ENCODE measurements at regions not wholly inside any gene's neighbourhood (a gene's known extent, or its start where the extent isn't known, plus 50 kb on each side); places are given as distances from the start of the nearest gene placed in this dataset.

DNA sequence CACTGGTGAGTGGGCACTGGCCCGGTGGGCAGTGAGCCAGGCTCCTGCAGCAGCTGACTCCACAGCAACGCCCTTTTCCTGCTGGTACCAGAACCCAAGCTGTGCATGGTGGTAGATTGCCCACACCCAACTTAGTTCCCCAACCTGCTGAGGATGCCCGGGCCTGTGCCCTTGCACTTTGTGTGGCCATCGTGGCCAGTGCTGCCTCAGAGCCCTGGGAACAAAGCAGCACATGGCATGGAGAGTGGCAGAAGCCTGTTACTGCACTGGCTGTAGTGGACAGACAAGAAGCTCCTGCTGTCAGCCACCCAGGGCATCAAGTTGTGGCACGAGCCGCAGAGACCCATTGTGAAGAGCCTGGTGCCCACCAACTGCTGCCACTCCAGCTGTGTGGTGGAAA, 612.9 kb downstream of the DNAH5 start:
- no peaks in the 10 kb centered on the region for H3K9me3 ChIP-seq (ENCODE audit: control insufficient read depth, insufficient read depth, low read depth, low read length)
- H2AFZ ChIP-seq (ENCODE audit: low read length) = no peak overlapping the region
- no peak overlapping the region for H3K4me2 ChIP-seq (ENCODE audit: extremely low read depth, insufficient read depth, low read length)
- no peak overlapping the region for H3K4me3 ChIP-seq (replicated peaks in 1 of 4; ENCODE audit: control extremely low read depth in 1 of 4, insufficient read depth in 1 of 4, low read depth in 3 of 4, low read length in 4 of 4)
- H3K79me2 ChIP-seq (ENCODE audit: control insufficient read depth, insufficient read depth, low read length) = no peaks in the 10 kb centered on the region
- TF ChIP-seq EZH2 (IDR thresholded peaks at IDR 0.05; ENCODE audit: low read length, missing control alignments) = no peak
- TF ChIP-seq, protein P1, sequence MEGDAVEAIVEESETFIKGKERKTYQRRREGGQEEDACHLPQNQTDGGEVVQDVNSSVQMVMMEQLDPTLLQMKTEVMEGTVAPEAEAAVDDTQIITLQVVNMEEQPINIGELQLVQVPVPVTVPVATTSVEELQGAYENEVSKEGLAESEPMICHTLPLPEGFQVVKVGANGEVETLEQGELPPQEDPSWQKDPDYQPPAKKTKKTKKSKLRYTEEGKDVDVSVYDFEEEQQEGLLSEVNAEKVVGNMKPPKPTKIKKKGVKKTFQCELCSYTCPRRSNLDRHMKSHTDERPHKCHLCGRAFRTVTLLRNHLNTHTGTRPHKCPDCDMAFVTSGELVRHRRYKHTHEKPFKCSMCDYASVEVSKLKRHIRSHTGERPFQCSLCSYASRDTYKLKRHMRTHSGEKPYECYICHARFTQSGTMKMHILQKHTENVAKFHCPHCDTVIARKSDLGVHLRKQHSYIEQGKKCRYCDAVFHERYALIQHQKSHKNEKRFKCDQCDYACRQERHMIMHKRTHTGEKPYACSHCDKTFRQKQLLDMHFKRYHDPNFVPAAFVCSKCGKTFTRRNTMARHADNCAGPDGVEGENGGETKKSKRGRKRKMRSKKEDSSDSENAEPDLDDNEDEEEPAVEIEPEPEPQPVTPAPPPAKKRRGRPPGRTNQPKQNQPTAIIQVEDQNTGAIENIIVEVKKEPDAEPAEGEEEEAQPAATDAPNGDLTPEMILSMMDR (conservative IDR thresholded peaks at IDR 0.05 in 1 of 2, IDR thresholded peaks at IDR 0.05 in 1 of 2; ENCODE audit: low read depth in 1 of 2, low read length in 2 of 2) = no peak
- H3K4me1 ChIP-seq (ENCODE audit: control insufficient read depth, extremely low read depth, insufficient read depth, low read length) = no peaks in the 10 kb centered on the region
- no peak for DNase-seq (ENCODE audit: low read depth in 2 of 2)
- no peaks in the 10 kb centered on the region for H4K20me1 ChIP-seq (ENCODE audit: control insufficient read depth, extremely low read depth, insufficient read depth, low read length)
- H3K27ac ChIP-seq (ENCODE audit: insufficient read depth, low read length) = no peak overlapping the region
- H3K9ac ChIP-seq (ENCODE audit: insufficient read depth, low read length) = no peak overlapping the region
- no peaks in the 10 kb centered on the region for H3K27me3 ChIP-seq (ENCODE audit: control insufficient read depth, insufficient read depth, low read length)
- H3K36me3 ChIP-seq (ENCODE audit: control insufficient read depth, insufficient read depth, low read length) = no peaks in the 10 kb centered on the region

DNA sequence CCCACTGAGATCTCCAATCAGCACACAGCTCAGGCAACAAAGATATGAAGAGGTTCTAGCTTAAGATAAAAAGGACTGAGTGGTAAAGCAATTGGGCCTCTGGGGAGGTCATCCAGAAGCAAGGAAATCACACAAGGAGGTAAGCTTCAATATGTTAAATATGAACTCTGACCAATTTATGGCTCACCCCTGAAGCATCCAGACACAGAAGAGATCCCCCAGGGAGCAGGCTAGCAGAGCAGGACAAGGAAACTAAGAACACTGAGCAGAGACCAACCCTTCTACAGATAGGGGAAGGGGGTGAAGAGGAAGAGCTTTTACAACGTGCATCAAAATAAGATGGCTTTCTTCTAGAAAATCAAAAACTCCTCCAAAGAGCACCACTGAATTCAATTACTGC, 616.2 kb downstream of the DNAH5 start:
- Histone ChIP-seq H3K36me3 (ENCODE audit: control insufficient read depth, insufficient read depth, low read length) (no peaks in the 10 kb centered on the region), H3K27ac (ENCODE audit: insufficient read depth, low read length) (no peak overlapping the region), H3K9me3 (ENCODE audit: control insufficient read depth, insufficient read depth, low read depth, low read length) (no peaks in the 10 kb centered on the region), H3K9ac (ENCODE audit: insufficient read depth, low read length) (no peak overlapping the region), H2AFZ (ENCODE audit: low read length) (no peak overlapping the region), H3K4me2 (ENCODE audit: extremely low read depth, insufficient read depth, low read length) (no peak overlapping the region), H3K27me3 (ENCODE audit: control insufficient read depth, insufficient read depth, low read length) (no peaks in the 10 kb centered on the region), H3K4me3 (replicated peaks in 1 of 4; ENCODE audit: control extremely low read depth in 1 of 4, insufficient read depth in 1 of 4, low read depth in 3 of 4, low read length in 4 of 4) (no peak overlapping the region), H4K20me1 (ENCODE audit: control insufficient read depth, extremely low read depth, insufficient read depth, low read length) (no peaks in the 10 kb centered on the region), H3K79me2 (ENCODE audit: control insufficient read depth, insufficient read depth, low read length) (no peaks in the 10 kb centered on the region), H3K4me1 (ENCODE audit: control insufficient read depth, extremely low read depth, insufficient read depth, low read length) (no peaks in the 10 kb centered on the region)
- no peak for TF ChIP-seq EZH2 (IDR thresholded peaks at IDR 0.05; ENCODE audit: low read length, missing control alignments)
- TF ChIP-seq, protein P1 (conservative IDR thresholded peaks at IDR 0.05 in 1 of 2, IDR thresholded peaks at IDR 0.05 in 1 of 2; ENCODE audit: low read depth in 1 of 2, low read length in 2 of 2) = no peak
- DNase-seq (ENCODE audit: low read depth in 2 of 2) = peak in 1 of 2 donors; percentile 41

DNA sequence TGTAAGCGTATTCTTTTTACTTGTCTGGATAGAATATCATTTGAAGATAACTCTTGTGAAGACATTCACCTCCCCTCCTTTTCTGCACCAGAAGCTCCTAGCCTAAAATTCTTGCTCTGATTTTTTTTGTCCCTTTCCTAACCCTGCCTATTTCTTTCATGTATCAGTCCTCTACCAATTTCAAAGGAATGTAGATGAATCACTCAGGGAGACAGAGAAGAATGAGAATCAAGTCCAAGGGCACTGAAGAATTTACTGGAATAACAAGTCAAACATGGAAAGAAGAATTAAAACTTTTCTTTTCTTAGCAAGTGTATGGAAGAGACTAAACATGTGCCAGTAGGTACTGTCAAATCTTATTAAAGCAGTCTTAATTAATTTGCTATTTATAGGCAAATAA, 618.7 kb downstream of the DNAH5 start:
- H3K9ac ChIP-seq (ENCODE audit: insufficient read depth, low read length) = no peak overlapping the region
- H4K20me1 ChIP-seq (ENCODE audit: control insufficient read depth, extremely low read depth, insufficient read depth, low read length) = no peaks in the 10 kb centered on the region
- H3K9me3 ChIP-seq (ENCODE audit: control insufficient read depth, insufficient read depth, low read depth, low read length) = no peaks in the 10 kb centered on the region
- H3K36me3 ChIP-seq (ENCODE audit: control insufficient read depth, insufficient read depth, low read length) = no peaks in the 10 kb centered on the region
- no peaks in the 10 kb centered on the region for H3K27me3 ChIP-seq (ENCODE audit: control insufficient read depth, insufficient read depth, low read length)
- peak in 1 of 2 donors; percentile 83 for DNase-seq (ENCODE audit: low read depth in 2 of 2)
- H3K4me3 ChIP-seq (replicated peaks in 1 of 4; ENCODE audit: control extremely low read depth in 1 of 4, insufficient read depth in 1 of 4, low read depth in 3 of 4, low read length in 4 of 4) = no peak overlapping the region
- TF ChIP-seq, protein P1 (conservative IDR thresholded peaks at IDR 0.05 in 1 of 2, IDR thresholded peaks at IDR 0.05 in 1 of 2; ENCODE audit: low read depth in 1 of 2, low read length in 2 of 2) = no peak
- TF ChIP-seq EZH2 (IDR thresholded peaks at IDR 0.05; ENCODE audit: low read length, missing control alignments) = no peak
- no peak overlapping the region for H3K27ac ChIP-seq (ENCODE audit: insufficient read depth, low read length)
- no peaks in the 10 kb centered on the region for H3K79me2 ChIP-seq (ENCODE audit: control insufficient read depth, insufficient read depth, low read length)
- H3K4me1 ChIP-seq (ENCODE audit: control insufficient read depth, extremely low read depth, insufficient read depth, low read length) = no peaks in the 10 kb centered on the region
- H2AFZ ChIP-seq (ENCODE audit: low read length) = no peak overlapping the region
- H3K4me2 ChIP-seq (ENCODE audit: extremely low read depth, insufficient read depth, low read length) = no peak overlapping the region

Measured in fibroblast of lung (primary cell).